UCSD-AML1 (cell line): ENCODE measurements at regions not wholly inside any gene's neighbourhood (a gene's known extent, or its start where the extent isn't known, plus 50 kb on each side); places are given as distances from the start of the nearest gene placed in this dataset.

Experiments
- DNase-seq: peaks from one replicate; lab custom pipeline; 2025; ENCODE audit not compliant: unreplicated experiment; lab: John Stamatoyannopoulos, UW

GRCh38 chr2:6792883-6793282 is 72.8 kb downstream of the CMPK2 start:
- DNase-seq: no peak

- no peak for DNase-seq
Observed at GRCh38 chr2:6793371-6793770, 72.3 kb downstream of the CMPK2 start.

- no peak for DNase-seq
Observed at GRCh38 chr2:6793913-6794312, 71.8 kb downstream of the CMPK2 start.

- no peak for DNase-seq
Observed at GRCh38 chr2:6794448-6794847, 71.3 kb downstream of the CMPK2 start.
